ENCODE measurements at regions not wholly inside any gene's neighbourhood (a gene's known extent, or its start where the extent isn't known, plus 50 kb on each side); places are given as distances from the start of the nearest gene placed in this dataset.

DNA sequence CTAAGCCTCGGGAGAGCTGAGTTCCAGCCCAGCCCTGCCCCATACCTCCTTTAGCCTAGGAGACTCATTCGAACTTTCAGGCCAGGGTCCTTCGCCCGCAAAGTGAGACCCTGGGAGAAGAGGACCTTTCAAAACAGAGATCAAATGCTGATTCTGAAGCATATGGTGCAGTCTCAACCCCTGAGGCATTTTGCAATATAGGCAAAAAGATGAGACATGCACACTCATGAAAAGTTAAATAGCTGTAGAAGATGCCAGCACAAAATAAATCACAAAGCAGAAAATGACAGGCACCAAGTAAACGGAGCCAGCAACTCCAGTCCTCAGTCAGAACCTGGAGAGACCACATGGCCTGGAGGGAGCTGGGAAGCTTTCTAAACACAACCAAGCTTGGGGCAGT is 542.7 kb upstream of the RAB6C start:
- DNase-seq = no peak

DNA sequence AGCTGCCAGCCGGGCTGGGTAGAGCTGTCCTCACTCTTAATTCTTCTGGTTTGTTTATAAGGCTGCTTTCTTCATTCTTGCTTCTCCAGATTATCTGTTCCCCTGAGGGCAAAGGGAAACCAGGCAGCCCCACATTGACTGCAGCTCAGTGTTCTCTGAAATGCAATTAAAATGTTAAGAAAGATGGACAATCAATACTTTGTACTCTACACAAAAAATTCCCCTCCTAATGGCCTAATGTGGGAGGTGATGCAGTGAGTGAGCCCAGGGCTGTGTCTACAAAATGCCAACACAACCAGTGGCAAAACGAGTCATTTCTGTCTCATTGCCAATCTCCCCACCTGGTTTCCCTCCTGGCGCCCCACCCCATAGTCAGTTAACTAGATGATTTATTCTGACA is 541.7 kb upstream of the RAB6C start:
- no peak for DNase-seq

DNA sequence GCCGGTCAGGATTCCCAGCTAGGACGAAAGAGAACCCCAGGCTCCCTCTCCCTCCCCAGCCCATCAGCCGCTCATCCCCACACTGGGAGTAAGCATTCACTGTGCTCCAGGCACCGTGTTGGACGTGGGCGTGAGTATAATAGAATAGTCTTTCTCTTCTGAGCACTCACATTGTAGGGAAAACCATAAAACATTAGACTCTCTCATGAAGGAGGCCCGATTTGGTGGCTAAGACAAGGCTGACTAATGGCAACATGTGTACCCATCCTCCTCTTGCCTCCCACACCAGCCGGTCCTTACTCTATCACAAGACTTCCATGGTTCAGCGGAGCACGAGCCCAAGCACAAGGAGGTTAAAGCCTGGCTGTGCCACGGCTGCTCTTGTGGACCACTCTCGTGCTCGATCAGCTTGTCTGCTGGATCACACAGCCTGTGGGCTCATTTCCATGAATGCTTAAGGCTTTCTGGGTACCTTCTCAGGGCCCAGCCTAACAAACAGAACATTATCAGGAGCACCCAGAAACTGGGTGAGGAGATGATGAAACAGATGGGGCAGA is 540.9 kb upstream of the RAB6C start:
- no peak for DNase-seq

DNA sequence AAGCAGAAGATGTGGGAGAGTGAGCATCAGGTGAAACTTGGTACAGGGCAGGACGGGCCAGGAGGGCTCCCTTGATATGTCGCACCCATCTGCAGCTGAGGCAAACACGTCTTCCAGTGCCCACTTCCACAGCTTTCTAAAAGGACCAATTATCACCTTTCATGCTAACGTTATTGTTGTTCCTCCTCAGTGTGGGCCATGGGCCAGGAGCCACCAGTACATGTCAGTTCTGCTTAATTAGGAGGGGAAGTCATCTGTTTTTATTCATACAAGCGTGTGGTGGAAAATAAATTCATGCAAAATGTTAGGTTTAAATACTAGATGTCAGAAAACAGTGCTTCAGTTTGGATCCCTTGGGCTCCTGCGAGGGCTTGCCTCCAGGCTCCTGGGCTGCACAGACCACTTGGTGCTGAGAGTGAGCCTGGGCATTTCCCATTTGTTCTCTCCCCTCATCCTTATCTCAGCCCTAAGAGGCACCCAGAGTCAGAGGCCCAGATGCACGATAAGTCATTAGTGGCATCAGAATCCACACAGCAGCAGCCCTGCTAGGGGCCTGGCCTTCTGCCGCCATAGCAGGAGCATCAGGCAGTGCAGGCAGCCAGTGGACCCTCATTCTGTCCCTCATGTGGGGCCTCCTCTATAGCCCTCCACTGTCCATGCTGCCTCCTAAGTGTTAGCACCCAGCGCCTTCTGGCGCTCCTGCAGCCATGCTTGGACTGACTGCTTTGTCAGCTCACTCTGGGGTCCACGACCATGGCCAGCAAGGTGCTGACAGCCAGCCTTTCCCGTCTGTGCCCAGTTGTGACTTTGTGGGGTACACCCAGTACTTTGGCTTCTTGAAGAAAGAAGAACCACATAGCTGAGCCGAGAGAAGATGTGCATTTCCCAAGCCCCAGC is 539.8 kb upstream of the RAB6C start:
- DNase-seq = no peak

DNA sequence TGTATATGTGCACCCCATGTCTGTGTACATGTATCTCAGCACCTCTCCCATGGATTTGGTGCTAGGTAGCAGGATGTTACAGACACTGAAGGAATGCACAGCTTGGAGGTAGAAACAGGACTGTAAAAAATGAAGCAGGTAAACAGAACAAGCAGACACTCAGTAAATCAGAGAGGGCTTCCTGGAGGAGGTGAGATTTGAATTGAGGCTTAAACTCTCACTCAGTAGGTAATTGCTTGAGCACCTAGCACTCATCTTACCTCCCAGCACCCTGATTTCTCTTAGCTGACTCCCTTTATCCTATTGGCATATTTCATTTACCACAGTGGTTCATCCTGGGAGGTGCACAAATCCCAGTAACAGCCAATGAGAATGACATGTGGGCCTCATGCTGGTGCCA is 537.9 kb upstream of the RAB6C start:
- no peak for DNase-seq

DNA sequence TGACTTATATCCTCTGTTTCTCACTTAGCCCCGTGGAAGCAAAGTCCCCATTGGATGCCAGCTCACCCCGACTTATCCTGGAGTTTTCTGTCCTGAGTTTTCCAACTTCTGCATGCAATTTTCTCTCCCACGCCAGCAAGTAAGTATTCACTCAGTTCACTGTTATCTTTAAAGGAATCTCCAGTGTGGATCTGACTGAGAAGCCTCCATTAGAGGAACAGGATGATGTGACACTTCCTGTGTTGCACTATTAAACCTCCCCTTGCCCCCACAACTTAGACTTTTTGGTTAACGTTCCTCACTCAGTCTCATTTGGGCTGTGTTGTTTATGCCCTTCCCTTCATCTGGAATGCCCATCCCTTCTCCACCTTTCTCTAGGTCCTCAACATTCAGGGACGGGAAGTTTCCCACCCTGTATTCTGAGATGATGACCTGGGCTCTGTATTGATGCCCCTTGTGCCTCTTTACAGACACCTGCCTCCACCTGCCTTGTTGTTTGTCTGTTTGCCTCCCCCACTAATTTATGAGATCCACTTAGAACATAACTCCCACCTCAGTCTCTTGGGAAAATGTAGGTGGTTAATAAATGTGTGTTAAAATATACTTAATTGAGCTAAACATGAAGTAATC is 536.1 kb upstream of the RAB6C start:
- no peak for DNase-seq

DNA sequence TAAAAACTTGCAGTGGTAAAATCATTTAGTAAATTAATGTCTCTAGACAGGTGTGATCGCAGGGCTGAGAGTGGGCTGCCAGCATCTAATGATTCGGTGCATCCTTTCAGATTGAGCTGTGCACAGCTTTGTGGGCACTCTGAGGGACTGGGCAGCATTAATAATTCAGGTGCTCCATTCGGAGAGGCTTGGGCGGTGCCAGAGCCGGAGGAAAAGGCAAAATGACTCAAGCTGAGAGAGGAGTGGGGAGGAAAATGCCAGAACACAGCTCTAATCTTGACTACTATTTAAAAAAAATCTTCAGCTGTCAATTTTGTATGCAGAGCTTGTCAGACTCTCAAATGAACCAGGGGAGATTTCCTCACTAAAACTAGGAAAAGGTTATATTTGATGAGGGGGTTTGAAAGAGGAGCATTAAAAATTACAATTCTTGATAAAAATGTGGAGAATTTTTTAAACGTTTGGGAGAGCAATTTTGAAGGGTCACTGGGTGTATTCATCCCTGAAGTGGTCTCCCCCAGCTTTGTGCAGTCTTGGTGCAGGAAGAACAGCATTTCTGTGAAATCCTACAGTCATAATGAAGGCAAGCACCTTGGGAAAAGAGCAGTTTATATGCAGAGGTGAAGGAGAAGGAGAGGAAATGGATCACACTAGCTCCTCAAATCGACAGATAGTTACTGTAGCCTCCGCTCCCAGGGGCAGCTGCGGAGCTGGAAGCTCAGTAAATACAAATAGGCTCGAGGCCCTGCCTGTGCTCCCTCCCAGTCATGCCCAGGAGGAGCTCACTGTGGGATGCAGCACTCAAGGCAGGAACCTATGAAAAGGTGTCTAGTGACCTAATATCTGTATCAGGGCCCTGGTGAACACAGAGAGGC is 535.4 kb upstream of the RAB6C start:
- no peak for DNase-seq

DNA sequence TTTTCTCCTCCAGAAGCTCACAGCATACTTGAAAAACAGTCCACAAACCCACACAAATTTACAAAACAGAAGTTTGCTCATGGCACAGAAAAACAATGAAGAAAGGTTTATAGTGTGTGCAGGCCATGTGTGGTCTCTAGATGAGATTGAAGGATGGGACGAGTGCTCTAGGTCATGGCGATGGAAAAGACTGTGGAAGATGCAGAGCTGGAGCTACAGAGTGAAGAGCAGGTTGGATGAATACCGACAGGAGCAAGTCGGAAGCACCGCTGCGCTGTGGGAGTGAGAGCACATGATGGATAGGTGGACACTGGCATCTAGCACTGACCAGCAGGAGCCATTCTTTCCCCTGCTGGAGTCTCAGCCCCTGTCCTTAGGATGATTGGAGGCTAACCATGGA is 534.7 kb upstream of the RAB6C start:
- DNase-seq = no peak

DNA sequence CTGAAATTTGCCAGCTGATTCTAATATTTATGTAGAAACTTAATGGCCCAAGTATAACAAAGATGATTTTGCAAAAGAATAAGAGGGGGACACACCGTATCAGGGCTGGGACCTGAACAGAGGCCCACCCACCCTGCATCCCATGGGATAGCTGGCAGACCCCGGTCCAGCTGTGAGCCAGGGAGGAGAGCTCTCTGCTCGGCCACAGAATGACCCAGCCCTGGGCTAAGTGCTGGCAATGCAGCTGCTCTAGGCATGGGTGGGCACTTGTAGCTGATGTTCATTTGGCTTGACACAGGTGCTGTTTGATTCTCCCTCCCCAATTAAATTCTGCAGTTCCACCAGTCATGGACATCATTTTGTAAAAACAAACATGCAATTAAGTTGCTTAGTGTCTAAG is 522.8 kb upstream of the RAB6C start:
- DNase-seq = no peak

DNA sequence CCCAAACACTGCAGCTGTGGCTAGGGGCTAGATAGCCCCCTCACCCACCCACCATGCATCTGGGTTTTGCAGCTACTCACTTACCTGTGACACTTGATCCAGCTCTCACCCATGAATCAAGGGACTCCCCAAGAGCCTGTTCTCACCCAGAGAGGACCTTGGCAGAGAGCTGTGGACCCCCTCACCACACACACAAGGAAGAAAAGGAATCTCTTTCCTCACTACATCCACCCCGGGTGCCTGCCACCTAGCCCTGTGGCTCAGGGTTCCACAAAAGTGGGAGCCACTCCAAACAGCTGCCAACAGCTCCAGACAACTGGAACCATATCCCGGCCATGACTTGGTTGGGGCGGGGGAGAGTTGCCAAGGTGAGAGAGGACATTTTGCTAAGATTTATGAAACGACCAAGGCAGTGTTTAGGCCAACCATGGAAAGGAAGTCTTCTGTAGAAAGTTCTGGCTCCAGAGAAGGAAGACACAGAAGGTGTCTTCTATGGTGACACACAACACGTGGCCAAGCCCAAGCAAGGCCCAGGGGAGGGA is 522.1 kb upstream of the RAB6C start:
- DNase-seq = no peak

DNA sequence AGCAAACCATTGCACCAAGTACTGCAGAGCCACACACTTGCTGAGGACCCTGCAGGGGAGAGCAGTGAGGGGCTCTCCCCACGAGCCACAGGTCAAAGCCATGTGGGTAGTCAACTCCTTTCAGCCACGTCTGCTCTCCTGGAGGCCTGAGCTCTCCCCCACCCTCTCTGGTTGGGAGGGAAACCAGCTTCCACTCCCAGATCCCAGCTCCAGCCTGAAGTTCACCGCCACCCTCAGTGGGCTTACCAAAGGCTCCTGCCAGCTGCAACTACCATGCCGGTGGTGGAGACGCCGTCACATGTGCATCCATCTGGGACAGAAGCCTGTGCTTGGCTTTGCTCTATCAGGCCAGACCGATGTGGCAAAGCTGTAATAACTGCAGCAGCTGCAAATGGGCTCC is 521.5 kb upstream of the RAB6C start:
- no peak for DNase-seq

DNA sequence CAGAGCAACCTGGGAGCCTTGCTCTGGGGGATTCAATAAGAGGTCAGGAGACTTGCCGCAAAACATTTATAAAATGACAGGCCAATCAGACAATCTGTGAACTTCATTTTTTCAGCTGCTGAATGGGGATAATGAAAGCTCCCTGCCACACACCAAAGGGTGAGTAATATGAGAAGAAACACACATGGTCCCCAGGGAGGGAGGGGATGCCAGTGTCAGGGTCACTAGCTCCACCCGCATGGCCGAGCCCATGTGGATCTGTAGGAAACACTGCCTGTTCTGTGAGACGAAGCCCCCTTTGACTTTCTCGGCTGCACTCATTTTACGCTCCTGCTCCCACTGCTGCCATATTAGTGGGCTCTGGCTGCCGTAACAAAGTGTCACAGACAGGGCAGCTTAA is 521.0 kb upstream of the RAB6C start:
- DNase-seq = no peak

DNA sequence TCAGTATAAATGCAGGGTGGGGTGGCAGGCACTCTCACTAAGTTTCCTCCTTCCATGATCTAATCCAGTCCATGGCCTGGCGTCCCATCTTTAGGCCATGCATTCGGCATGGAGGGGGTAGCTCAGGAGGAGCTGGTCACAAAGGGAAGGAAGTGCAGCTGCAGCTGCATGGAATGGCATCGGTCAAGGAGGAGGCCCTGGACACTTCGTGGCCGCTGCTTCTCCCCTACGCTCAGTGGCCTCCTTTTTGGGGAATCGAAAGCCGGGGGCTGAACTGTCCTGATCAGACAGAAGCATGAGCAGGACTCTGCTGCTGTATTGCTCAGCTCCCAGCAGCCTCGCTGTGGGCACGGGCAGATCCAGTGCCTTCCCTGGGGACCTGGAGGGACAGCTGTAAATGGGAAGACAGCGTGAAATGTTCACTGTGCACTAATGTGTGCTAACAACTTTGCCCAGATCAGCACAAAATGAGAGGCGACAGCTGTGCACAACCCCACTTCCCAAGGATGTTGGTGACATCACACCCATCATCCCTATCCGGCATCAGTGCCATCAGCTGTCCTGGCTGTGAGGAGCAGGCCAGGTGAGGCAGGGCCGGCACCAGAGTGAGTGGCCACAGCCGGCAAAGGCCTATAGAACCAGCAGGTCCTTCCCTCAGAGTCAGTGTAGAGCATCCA is 520.1 kb upstream of the RAB6C start:
- no peak for DNase-seq

DNA sequence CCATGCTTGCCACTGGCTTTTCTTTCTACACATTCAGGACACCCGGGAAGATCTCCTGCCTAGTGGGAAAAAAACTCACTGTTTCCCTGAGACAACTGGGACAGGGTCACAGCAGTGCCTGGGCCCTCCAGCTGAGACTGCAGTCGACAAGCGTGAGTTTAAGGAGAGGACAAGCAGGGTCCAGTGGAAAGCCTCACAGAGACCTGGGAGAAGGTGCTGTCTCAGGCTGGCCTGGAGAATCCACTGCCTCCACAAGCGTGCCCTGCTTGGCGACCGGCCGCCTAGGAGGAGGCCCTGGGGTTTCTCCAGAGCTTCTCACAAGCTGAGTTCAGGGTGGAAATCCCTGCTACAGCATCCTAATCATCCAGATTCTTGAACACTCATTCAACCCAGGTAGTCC is 519.6 kb upstream of the RAB6C start:
- no peak for DNase-seq

DNA sequence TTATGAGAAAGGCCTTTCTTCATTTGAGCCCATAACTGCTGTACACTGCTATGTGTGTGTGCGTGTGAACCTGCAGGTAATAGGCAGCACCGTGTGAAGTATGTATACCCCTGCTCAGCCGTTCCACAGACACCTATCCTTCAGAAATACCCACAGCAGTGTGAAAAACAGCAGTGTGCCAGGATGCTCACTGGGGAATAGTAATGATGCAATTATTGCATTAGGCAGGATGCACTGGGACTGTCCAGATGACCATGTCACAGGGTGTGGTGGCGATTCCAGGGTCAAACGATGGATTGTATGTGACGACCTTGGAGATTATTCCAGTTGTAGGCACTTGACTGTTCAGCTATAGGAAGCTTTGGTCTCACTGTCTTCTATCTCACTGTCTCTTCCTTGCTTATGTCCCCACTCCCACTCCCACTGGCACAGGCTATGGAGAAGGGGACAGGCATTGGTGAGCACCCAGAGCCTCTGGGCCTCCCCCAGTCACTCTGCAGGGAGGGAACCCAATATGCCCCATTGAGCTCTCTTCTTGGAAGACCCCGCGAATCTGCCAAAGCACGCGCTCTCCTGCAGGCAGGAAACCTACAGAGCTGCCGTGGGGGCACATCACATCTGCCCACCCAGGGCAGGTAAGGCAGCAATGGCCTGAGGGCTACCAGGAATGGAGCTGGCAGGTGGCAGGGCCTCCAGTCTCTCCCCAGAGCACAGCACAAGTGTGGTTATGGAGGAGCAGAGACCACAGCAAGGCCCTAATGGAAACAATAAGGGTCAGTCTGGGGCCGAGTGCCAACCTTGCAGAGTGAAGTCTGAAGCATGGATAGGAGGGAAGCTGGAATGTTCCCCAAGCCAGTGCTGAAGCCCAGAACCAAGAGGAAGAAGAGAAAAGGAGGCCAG is 518.9 kb upstream of the RAB6C start:
- no peak for DNase-seq

DNA sequence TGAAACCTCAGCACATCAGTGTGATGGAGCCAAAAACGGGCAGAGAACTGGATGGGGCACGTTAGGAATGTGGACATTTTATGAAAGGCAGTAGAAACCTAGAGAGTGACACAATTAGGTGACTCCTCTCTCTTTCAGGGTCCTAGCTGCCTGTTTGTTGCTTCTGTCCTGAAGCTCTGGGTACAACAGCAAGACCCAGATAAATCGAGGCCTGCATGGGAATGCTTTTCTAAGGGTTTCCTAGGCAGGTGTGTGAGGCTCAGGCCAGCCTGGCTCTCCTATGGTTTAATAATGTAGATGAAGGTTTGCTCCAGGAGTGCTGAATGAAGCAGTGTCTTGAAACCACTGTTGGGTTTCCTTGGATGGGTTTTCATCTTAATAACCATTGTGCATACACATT is 517.1 kb upstream of the RAB6C start:
- no peak for DNase-seq

DNA sequence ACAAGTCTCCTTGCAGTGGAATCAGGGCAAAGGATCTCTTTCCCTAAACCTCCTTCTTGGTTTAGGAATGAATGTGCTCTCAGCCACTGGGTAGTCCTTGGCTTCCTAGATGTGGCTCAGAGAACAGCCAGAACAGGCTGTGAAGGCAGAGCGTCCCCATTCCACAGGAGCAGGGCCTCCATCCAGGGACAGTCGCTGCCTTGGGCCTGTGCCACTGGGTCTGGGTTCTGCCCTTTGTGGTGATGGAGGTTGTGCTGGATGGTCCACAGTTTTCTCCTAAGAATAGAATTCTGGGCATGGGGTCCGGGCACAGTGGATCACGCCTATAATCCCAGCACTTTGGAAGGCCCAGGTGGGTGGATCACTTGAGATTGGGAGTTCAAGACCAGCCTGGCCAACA is 516.5 kb upstream of the RAB6C start:
- no peak for DNase-seq

DNA sequence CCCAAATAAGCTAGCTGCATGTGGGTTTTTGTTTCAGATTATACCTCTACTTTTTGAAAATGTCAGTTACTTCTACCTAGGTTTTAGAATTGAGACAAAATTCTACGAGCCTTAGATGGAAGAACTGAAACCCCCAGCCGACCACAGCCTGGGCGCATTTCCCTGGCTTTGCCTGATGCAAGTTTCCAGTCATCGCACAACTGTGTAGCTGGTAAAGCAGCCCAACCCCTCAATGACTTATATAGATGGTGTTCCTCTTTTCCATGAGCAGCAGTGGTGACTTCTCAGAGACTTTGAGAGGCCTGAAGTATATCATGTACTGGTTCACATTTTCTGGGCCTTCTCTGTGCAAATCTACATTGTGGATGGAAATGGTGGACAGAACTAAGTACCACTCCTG is 515.4 kb upstream of the RAB6C start:
- no peak for DNase-seq

DNA sequence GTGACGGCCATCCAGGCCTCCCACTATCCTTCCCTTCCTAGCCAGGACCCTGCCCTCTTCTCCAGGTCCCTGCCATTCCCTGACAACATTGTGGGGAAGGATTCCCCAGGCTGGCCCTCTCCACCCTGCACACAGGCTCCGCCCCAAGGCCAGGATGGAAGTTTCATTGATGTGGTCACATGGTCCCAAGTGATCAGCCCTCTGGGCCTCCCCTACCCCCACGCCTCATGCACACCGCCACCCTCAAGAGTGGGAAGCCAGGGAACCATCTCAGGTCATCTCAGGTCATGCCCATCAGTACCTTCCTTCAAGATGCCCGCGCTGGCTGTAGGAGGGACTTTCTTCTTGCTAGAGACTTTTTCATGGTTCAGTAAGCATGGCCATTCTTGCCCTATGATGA is 514.8 kb upstream of the RAB6C start:
- no peak for DNase-seq

DNA sequence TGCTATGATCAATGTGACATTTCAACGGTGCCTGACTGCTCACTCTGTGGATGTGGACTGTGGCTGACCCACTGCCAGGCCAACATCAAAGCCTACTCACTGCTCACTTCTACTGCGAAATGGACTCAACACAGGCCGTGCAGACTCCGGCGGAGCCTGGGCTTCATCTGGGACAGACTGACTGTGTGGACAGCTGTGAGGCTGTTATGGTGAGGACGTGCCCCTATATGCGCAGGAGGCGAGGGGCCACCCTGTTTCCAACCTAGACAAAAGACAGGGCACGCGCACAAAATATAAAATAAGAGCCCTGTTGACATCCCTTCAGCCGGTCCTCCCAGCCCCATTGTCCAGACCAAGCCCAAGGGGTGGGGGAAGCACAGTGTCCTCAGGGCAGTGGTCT is 514.4 kb upstream of the RAB6C start:
- DNase-seq = no peak

DNA sequence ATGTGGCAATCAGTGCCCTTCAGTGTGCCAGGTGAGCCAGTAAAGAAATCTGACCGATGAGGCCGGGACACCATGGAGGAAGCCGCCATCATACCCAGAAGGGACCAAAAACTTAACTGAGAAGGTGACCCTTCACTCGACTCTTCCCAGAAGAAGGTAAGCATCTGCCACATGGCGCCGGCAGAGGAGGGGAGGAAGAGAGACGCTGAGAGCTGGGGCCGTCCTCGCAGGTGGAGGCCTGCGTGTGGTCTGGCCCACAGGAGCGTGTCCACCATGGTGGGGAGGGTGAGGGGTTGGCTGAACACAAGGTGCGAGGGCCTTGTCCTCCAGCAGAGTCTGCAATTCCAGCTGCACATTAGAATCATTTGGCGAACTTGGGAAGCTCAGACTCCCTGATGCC is 513.1 kb upstream of the RAB6C start:
- DNase-seq = no peak

All from NCI-H510A treated with DMSO at 0.1 percent for 48 hours (cell line).